ENCODE measurements at regions not wholly inside any gene's neighbourhood (a gene's known extent, or its start where the extent isn't known, plus 50 kb on each side); places are given as distances from the start of the nearest gene placed in this dataset.

- DNase-seq, result no peak
Observed at GRCh38 chr6:85706272-85706671, 63.6 kb upstream of the SYNCRIP start.

- no peak for DNase-seq
Observed at GRCh38 chr6:85705220-85705619, 62.5 kb upstream of the SYNCRIP start.

- no peak for DNase-seq
Observed at GRCh38 chr6:85703406-85703805, 60.7 kb upstream of the SYNCRIP start.
